ENCODE measurements at regions not wholly inside any gene's neighbourhood (a gene's known extent, or its start where the extent isn't known, plus 50 kb on each side); places are given as distances from the start of the nearest gene placed in this dataset.

DNA sequence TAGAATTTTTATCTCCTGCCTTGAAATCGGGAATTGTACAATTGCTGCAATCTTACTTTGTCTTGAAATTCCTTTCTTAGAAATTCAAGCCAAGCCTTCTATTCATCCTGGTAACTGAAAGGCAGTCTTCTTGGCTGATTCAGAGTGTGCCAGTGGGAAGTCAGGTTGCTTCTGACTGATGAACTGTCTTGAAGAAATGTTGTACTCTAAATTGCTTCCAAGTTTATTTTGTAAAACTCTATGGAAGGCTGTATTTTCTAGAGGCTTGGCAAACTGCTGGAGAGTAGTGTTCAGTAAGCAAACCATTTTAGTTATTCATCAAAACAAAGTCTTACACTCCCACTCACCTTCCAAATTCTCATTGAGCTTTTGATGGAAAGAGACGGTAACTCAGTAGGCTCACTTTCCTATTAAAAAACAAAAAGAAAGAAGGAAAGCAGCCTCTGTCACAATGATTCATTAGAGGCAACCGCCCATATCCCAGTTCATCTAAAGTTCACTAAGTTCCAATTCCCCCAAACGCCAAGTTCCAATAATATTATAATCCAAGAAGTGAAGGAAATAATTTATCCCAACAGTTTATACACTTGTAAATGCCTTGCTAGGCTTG, 187.9 kb upstream of the MALRD1 start:
- TF ChIP-seq, protein P1, sequence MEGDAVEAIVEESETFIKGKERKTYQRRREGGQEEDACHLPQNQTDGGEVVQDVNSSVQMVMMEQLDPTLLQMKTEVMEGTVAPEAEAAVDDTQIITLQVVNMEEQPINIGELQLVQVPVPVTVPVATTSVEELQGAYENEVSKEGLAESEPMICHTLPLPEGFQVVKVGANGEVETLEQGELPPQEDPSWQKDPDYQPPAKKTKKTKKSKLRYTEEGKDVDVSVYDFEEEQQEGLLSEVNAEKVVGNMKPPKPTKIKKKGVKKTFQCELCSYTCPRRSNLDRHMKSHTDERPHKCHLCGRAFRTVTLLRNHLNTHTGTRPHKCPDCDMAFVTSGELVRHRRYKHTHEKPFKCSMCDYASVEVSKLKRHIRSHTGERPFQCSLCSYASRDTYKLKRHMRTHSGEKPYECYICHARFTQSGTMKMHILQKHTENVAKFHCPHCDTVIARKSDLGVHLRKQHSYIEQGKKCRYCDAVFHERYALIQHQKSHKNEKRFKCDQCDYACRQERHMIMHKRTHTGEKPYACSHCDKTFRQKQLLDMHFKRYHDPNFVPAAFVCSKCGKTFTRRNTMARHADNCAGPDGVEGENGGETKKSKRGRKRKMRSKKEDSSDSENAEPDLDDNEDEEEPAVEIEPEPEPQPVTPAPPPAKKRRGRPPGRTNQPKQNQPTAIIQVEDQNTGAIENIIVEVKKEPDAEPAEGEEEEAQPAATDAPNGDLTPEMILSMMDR (IDR thresholded peaks at IDR 0.05) = no peak
- TF ChIP-seq POLR2A (IDR thresholded peaks at IDR 0.05) = no peak

Data from esophagus squamous epithelium (tissue), 4 donors.